GM12878 (cell line): ENCODE measurements at regions not wholly inside any gene's neighbourhood (a gene's known extent, or its start where the extent isn't known, plus 50 kb on each side); places are given as distances from the start of the nearest gene placed in this dataset.
A peak's percentile ranks its signal among the peaks of the same experiment; 100 is the strongest.

ENCODE experiments used
- ATAC-seq: fragments of 200-7000 bp; cut with Tn5 transposase; 3 replicates; pipeline ENCODE4 v1.9.1; 2020; ENCODE audit warnings: mild to moderate bottlenecking, moderate library complexity
- BruUV-seq: library from RNA; stranded (reverse); fragments of 400-500 nt; replicated peaks from 2 replicates; lab custom pipeline; 2021; lab: Mats Ljungman, UMichigan
- CTCF ChIA-PET: fragments of 300-600 bp; sonication (Branson Sonifier 250); formaldehyde crosslinking; extraction: SDS; loops from one replicate; lab custom pipeline; 2021; ENCODE audit warnings: inconsistent platforms; lab: Yijun Ruan, JAX
- POLR2A ChIA-PET: fragments of 350-600 bp; formaldehyde crosslinking; extraction: SDS; loops from one replicate; lab custom pipeline; 2021; ENCODE audit warnings: inconsistent platforms; lab: Charles Lee
- RAD21 ChIA-PET: fragments of 300-600 bp; sonication (Branson Sonifier 250); formaldehyde crosslinking; loops from one replicate; lab custom pipeline; 2023; ENCODE audit warnings: antibody characterized with exemption; ENCODE audit not compliant: unreplicated experiment; lab: Charles Lee
- SMC1A ChIA-PET: fragments of 300-600 bp; sonication (Branson Sonifier 250); formaldehyde crosslinking; loops from one replicate; lab custom pipeline; 2023; ENCODE audit not compliant: unreplicated experiment, uncharacterized antibody; lab: Charles Lee
- DNase-seq: peaks from one replicate; pipeline ENCODE4 v3.0.0-alpha.2; 2011; ENCODE audit warnings: low read depth, low spot score
- FAIRE-seq: peaks from 3 replicates; lab custom pipeline; 2011; peaks lifted over from hg19 to GRCh38; lab: Jason Lieb, UNC
- H2AFZ ChIP-seq: 2 replicates; pipeline ENCODE4 v1.6.0; 2011; ENCODE audit warnings: low read depth, low read length, control low read depth; ENCODE audit not compliant: control insufficient read depth
- H3K27ac ChIP-seq: 2 replicates; pipeline ENCODE4 v1.5.1; 2011; ENCODE audit warnings: control low read depth; ENCODE audit not compliant: control insufficient read depth, insufficient read depth
- H3K27me3 ChIP-seq, 2 experiments: replicated peaks in 1 of 2; 2 replicates each; pipeline versions ENCODE4 v1.6.0 to v1.6.1; 2011; ENCODE audit warnings: low read length in 1 of 2; ENCODE audit not compliant: control insufficient read depth in 2 of 2, insufficient read depth in 2 of 2
- H3K36me3 ChIP-seq, 2 experiments: 2 replicates each; pipeline ENCODE4 v1.5.1; 2011; ENCODE audit warnings: low read length in 1 of 2; ENCODE audit not compliant: control insufficient read depth in 2 of 2, insufficient read depth in 2 of 2
- H3K4me1 ChIP-seq: 2 replicates; pipeline ENCODE4 v1.6.1; 2011; ENCODE audit warnings: mild to moderate bottlenecking, low read length, moderate library complexity, mixed read lengths; ENCODE audit not compliant: control insufficient read depth, insufficient read depth
- H3K4me2 ChIP-seq: 2 replicates; pipeline ENCODE4 v1.6.0; 2011; ENCODE audit warnings: control low read depth; ENCODE audit not compliant: control insufficient read depth, insufficient read depth
- H3K4me3 ChIP-seq: fragments of 200-600 bp; sonication (generic); 2 replicates; pipeline ENCODE4 v1.5.1; 2016
- H3K79me2 ChIP-seq: 2 replicates; pipeline ENCODE4 v1.6.0; 2011; ENCODE audit warnings: low read length; ENCODE audit not compliant: control insufficient read depth, insufficient read depth
- H3K9ac ChIP-seq: 2 replicates; pipeline ENCODE4 v1.8.0; 2011; ENCODE audit warnings: low read length, control low read depth, mixed read lengths; ENCODE audit not compliant: control insufficient read depth, insufficient read depth
- H3K9me3 ChIP-seq: replicated peaks from 3 replicates; pipeline ENCODE4 v1.5.1; 2011; ENCODE audit warnings: mild to moderate bottlenecking, low read length; ENCODE audit not compliant: control insufficient read depth, insufficient read depth
- H4K20me1 ChIP-seq: 2 replicates; pipeline ENCODE4 v1.6.0; 2011; ENCODE audit not compliant: control insufficient read depth, insufficient read depth
- ATF7 ChIP-seq: fragments of 450-650 bp; IDR thresholded peaks from 2 replicates; pipeline ENCODE4 v1.6.1; 2016; ENCODE audit warnings: low read depth, mild to moderate bottlenecking
- CREB1 ChIP-seq: IDR thresholded peaks from 2 replicates; pipeline ENCODE4 v1.6.1; 2012; ENCODE audit warnings: low read depth, mild to moderate bottlenecking, inconsistent platforms
- CREM ChIP-seq: IDR thresholded peaks from 2 replicates; pipeline ENCODE4 v1.6.1; 2014; ENCODE audit warnings: antibody characterized with exemption, low read depth
- EGR1 ChIP-seq, 2 experiments: IDR thresholded peaks; 1 replicate in 1 of 2; 2 replicates in 1 of 2; pipeline ENCODE4 v1.6.1; 2011 to 2012; ENCODE audit warnings: low read depth in 2 of 2, low read length in 2 of 2, borderline replicate concordance in 1 of 2, mild to moderate bottlenecking in 1 of 2, moderate library complexity in 1 of 2
- FOS ChIP-seq: IDR thresholded peaks from 3 replicates; pipeline ENCODE4 v1.6.1; 2011; ENCODE audit warnings: borderline replicate concordance; ENCODE audit not compliant: insufficient read length; ENCODE audit errors: extremely low read depth
- FOXM1 ChIP-seq: IDR thresholded peaks from 2 replicates; pipeline ENCODE4 v1.6.1; 2012; ENCODE audit warnings: low read depth, mild to moderate bottlenecking, inconsistent platforms, low read length, moderate library complexity
- KAT2A ChIP-seq: conservative IDR thresholded peaks from 2 replicates; pipeline ENCODE4 v1.6.1; 2011; ENCODE audit warnings: low read depth, low read length; ENCODE audit not compliant: control insufficient read depth
- NR2F1 ChIP-seq: fragments of 450-650 bp; conservative IDR thresholded peaks from 2 replicates; pipeline ENCODE4 v1.6.1; 2017; ENCODE audit warnings: mild to moderate bottlenecking
- POLR2AphosphoS5 ChIP-seq: IDR thresholded peaks from 2 replicates; pipeline ENCODE4 v1.6.1; 2011; ENCODE audit warnings: mild to moderate bottlenecking, low read length, inconsistent platforms
- RB1 ChIP-seq: fragments of 450-650 bp; formaldehyde crosslinking; IDR thresholded peaks from 2 replicates; pipeline ENCODE4 v1.6.1; 2017; ENCODE audit warnings: mild to moderate bottlenecking, borderline replicate concordance
- RBBP5 ChIP-seq: fragments of 200-600 bp; sonication (generic); conservative IDR thresholded peaks from 2 replicates; pipeline ENCODE4 v1.6.1; 2016
- SMC3 ChIP-seq: IDR thresholded peaks from 2 replicates; pipeline ENCODE4 v1.6.1; 2011; ENCODE audit warnings: low read length, improper control_type of control experiment, borderline replicate concordance
- YBX1 ChIP-seq: fragments of 450-650 bp; IDR thresholded peaks from 2 replicates; pipeline ENCODE4 v1.6.1; 2016; ENCODE audit warnings: antibody characterized with exemption
- ZNF384 ChIP-seq: IDR thresholded peaks from 2 replicates; pipeline ENCODE4 v1.6.1; 2012; ENCODE audit warnings: low read depth, mild to moderate bottlenecking, low read length, improper control_type of control experiment, borderline replicate concordance
- in situ Hi-C: fragments of 300-500 bp; cut with MboI; formaldehyde crosslinking; loops from 9 replicates; pipeline ENCODE4 v1.14.3; 2018; ENCODE audit warnings: mixed read lengths
- intact Hi-C: fragments of 100-400 bp; cut with micrococcal nuclease; formaldehyde crosslinking; loops from one replicate; pipeline ENCODE4 v1.14.2; 2022; ENCODE audit not compliant: unreplicated experiment
- TF ChIP-seq, protein P1 (sequence below): fragments of 450-650 bp; IDR thresholded peaks from 2 replicates; pipeline ENCODE4 v1.6.1; 2014; ENCODE audit warnings: mild to moderate bottlenecking
- TF ChIP-seq, protein P2 (sequence below): fragments of 450-650 bp; IDR thresholded peaks from 2 replicates; pipeline ENCODE4 v1.6.1; 2017; ENCODE audit warnings: mild to moderate bottlenecking, low read depth, inconsistent platforms; ENCODE audit not compliant: poor library complexity, severe bottlenecking
- TF ChIP-seq, protein P3 (sequence below): IDR thresholded peaks from 2 replicates; pipeline ENCODE4 v1.6.1; 2011; ENCODE audit warnings: borderline replicate concordance, low read depth, mild to moderate bottlenecking, moderate library complexity, low read length; ENCODE audit not compliant: insufficient read depth, poor library complexity, severe bottlenecking

DNA sequence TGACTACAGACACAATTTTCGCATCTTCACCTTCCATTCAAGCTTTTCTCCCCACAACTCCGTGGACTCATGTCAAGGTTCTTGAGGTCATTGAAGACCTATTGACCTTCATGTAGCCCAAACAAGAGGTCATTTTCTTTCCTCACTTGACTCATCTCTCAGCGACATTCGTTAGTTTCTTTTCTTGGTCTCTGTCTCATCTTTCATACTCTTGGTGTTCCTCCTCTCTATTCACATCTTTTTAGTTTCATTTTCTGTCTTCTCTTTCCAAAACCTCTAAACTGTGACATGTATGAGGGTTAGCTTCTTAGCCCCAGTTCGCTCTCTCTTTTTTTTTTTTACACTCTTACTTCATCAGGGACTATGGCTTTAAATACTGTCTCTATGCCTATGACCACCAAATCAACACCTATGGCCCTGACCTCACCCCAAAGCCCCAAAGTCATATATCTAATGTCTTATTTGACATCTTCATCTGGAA lies 128.6 kb upstream of the BACH2 start (continued):
- TF ChIP-seq, protein P1, sequence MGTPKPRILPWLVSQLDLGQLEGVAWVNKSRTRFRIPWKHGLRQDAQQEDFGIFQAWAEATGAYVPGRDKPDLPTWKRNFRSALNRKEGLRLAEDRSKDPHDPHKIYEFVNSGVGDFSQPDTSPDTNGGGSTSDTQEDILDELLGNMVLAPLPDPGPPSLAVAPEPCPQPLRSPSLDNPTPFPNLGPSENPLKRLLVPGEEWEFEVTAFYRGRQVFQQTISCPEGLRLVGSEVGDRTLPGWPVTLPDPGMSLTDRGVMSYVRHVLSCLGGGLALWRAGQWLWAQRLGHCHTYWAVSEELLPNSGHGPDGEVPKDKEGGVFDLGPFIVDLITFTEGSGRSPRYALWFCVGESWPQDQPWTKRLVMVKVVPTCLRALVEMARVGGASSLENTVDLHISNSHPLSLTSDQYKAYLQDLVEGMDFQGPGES = no peak
- TF ChIP-seq FOS (no peak), ATF7 (peak; percentile 49; the same call in 1 of the 2 replicates), CREM (peak; percentile 44; the same call in 1 of the 2 replicates), NR2F1 (peak; percentile 85), FOXM1 (0 out of 2 replicates have a peak, but pooled peaks have one; percentile 22), RBBP5 (no peak), ZNF384 (0 out of 2 replicates have a peak, but pooled peaks have one; percentile 10)
- TF ChIP-seq, protein P2, sequence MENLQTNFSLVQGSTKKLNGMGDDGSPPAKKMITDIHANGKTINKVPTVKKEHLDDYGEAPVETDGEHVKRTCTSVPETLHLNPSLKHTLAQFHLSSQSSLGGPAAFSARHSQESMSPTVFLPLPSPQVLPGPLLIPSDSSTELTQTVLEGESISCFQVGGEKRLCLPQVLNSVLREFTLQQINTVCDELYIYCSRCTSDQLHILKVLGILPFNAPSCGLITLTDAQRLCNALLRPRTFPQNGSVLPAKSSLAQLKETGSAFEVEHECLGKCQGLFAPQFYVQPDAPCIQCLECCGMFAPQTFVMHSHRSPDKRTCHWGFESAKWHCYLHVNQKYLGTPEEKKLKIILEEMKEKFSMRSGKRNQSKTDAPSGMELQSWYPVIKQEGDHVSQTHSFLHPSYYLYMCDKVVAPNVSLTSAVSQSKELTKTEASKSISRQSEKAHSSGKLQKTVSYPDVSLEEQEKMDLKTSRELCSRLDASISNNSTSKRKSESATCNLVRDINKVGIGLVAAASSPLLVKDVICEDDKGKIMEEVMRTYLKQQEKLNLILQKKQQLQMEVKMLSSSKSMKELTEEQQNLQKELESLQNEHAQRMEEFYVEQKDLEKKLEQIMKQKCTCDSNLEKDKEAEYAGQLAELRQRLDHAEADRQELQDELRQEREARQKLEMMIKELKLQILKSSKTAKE = peak; percentile 24

DNA sequence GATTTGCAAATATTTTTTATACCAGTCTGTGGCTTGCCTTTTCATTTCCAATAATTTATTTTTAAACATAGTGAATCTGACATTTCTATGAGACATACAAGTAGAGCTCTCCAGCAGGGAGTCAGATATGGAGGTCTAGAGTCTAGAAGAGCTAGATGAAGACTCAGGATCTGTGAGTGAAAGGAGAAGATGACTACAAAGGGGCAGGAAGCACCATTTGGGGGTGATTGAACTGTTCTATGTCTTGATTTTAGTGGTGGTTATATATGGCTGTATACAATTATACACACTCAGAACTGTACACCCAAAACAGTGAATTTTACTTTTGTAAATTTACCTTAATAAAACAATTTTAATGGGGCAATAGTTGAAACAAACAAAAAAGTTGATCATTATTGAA lies 127.9 kb upstream of the BACH2 start:
- no peak overlapping the region for H3K9ac ChIP-seq
- in situ Hi-C loops = no loop called here
- ChIA-PET SMC1A (interaction anchor here (0.9 to 2.7 kb wide), 5 partner anchors 9 to 54 kb away, joined by 3 to 17 read pairs (median 3); no protein-coding TSS in a partner anchor), RAD21 (interaction anchor here (0.8 to 1.5 kb wide), 3 partner anchors 14 to 54 kb away, joined by 5 read pairs; no protein-coding TSS in a partner anchor), CTCF (interaction anchor here (0.9 to 1.5 kb wide), 5 partner anchors 9 to 47 kb away, joined by 3 to 4 read pairs (median 3); no protein-coding TSS in a partner anchor), POLR2A (interaction anchor here (0.5 kb wide), 1 partner anchor 1040 kb away, joined by 4 read pairs; no protein-coding TSS in a partner anchor)
- FAIRE-seq = no peak
- H4K20me1 ChIP-seq = no peaks in the 10 kb centered on the region
- no peaks in the 10 kb centered on the region for H3K27me3 ChIP-seq
- intact Hi-C loops = no loop called here
- DNase-seq = no peak
- ATAC-seq = no peak
- no peak overlapping the region for H3K27ac ChIP-seq
- H3K4me3 ChIP-seq = no peak overlapping the region
- no peaks in the 10 kb centered on the region for H3K79me2 ChIP-seq
- no peaks in the 10 kb centered on the region for H3K36me3 ChIP-seq
- H3K9me3 ChIP-seq = peaks cover 1% of the 10 kb centered on the region
- H2AFZ ChIP-seq = no peak overlapping the region
- H3K4me2 ChIP-seq = no peak overlapping the region
- peaks cover 10% of the 10 kb centered on the region for H3K4me1 ChIP-seq
- no TSS peak for BruUV-seq
- TF ChIP-seq, protein P2 = no peak
- no peak for TF ChIP-seq EGR1 (IDR thresholded peaks at IDR 0.05; ENCODE audit: borderline replicate concordance in 1 of 2, low read depth in 2 of 2, low read length in 2 of 2)
- TF ChIP-seq, protein P3, sequence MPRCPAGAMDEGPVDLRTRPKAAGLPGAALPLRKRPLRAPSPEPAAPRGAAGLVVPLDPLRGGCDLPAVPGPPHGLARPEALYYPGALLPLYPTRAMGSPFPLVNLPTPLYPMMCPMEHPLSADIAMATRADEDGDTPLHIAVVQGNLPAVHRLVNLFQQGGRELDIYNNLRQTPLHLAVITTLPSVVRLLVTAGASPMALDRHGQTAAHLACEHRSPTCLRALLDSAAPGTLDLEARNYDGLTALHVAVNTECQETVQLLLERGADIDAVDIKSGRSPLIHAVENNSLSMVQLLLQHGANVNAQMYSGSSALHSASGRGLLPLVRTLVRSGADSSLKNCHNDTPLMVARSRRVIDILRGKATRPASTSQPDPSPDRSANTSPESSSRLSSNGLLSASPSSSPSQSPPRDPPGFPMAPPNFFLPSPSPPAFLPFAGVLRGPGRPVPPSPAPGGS = no peak
- no peak for TF ChIP-seq CREB1
- TF ChIP-seq ZNF384 = no peak
- no peak for TF ChIP-seq POLR2AphosphoS5
- no peak for TF ChIP-seq SMC3
- TF ChIP-seq KAT2A = no peak
- no peak for TF ChIP-seq RB1
- no peak for TF ChIP-seq YBX1
